A549 (cell line): ENCODE measurements at regions not wholly inside any gene's neighbourhood (a gene's known extent, or its start where the extent isn't known, plus 50 kb on each side); places are given as distances from the start of the nearest gene placed in this dataset.

Source experiments
- EP300 ChIP-seq, 2 experiments: fragments of >200 bp; sonication (Bioruptor Twin); formaldehyde crosslinking; IDR thresholded peaks; 2 replicates in 1 of 2; 3 replicates in 1 of 2; pipeline ENCODE4 v1.6.1; 2016 to 2017
- TF ChIP-seq, protein P1 (sequence below): fragments of >200 bp; sonication (Bioruptor Twin); formaldehyde crosslinking; IDR thresholded peaks from 3 replicates; pipeline ENCODE4 v1.5.1; 2016

DNA sequence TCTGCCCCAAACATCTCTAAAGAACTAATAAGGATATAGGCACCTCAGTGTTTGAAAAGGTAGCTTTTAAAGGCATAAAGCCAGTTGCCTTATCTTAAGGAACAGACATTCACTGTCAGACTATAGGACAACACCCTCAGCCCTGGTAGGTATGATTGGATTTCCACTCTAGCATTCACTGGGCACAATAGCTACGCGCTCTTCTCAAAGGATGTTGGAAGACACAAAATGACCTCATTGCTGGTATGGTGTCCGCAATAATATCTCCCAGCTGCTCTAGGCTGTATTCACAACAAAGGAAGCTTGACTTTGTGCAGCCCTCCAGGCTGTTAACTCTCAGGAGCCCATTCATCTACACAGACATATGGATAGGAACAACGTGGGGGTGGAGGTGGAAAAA is 119.4 kb upstream of the CXADR start:
- TF ChIP-seq, protein P1, sequence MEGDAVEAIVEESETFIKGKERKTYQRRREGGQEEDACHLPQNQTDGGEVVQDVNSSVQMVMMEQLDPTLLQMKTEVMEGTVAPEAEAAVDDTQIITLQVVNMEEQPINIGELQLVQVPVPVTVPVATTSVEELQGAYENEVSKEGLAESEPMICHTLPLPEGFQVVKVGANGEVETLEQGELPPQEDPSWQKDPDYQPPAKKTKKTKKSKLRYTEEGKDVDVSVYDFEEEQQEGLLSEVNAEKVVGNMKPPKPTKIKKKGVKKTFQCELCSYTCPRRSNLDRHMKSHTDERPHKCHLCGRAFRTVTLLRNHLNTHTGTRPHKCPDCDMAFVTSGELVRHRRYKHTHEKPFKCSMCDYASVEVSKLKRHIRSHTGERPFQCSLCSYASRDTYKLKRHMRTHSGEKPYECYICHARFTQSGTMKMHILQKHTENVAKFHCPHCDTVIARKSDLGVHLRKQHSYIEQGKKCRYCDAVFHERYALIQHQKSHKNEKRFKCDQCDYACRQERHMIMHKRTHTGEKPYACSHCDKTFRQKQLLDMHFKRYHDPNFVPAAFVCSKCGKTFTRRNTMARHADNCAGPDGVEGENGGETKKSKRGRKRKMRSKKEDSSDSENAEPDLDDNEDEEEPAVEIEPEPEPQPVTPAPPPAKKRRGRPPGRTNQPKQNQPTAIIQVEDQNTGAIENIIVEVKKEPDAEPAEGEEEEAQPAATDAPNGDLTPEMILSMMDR: no peak
- TF ChIP-seq EP300 (IDR thresholded peaks at IDR 0.05): no peak
